ENCODE measurements at regions not wholly inside any gene's neighbourhood (a gene's known extent, or its start where the extent isn't known, plus 50 kb on each side); places are given as distances from the start of the nearest gene placed in this dataset.

- DNase-seq: no peak
These were observed 50.3 kb upstream of the CLDN10 start for GRCh38 chr13:95502216-95502615.

All from NCI-H2171 (cell line).